ENCODE measurements at regions not wholly inside any gene's neighbourhood (a gene's known extent, or its start where the extent isn't known, plus 50 kb on each side); places are given as distances from the start of the nearest gene placed in this dataset.

DNA sequence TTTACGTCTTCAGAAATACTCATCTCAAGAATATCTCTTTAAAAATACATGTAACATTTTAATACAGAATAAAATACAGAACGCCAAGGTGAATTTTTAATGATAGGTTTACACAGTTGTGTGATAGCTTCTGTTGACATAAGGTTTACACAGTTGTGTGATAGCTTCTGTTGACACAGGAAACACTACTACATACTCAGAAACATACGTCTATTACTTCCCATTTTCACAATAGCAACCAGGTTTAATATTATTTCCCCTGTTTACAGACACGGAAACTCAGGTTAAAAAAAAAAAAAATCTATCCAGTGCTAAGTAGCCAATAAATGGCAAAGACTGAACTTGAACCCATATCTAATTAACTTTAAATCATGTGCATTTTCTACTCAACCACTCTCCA lies 571.2 kb downstream of the LIG4 start:
- Histone ChIP-seq H3K9me3 (no peaks in the 10 kb centered on the region), H3K27me3 (ENCODE audit: low read depth) (no peaks in the 10 kb centered on the region), H3K36me3 (no peaks in the 10 kb centered on the region), H3K4me3 (no peak overlapping the region), H3K4me1 (no peaks in the 10 kb centered on the region), H3K27ac (no peak overlapping the region)
- ATAC-seq (no peak), DNase-seq (no peak)
- TF ChIP-seq, protein P1, sequence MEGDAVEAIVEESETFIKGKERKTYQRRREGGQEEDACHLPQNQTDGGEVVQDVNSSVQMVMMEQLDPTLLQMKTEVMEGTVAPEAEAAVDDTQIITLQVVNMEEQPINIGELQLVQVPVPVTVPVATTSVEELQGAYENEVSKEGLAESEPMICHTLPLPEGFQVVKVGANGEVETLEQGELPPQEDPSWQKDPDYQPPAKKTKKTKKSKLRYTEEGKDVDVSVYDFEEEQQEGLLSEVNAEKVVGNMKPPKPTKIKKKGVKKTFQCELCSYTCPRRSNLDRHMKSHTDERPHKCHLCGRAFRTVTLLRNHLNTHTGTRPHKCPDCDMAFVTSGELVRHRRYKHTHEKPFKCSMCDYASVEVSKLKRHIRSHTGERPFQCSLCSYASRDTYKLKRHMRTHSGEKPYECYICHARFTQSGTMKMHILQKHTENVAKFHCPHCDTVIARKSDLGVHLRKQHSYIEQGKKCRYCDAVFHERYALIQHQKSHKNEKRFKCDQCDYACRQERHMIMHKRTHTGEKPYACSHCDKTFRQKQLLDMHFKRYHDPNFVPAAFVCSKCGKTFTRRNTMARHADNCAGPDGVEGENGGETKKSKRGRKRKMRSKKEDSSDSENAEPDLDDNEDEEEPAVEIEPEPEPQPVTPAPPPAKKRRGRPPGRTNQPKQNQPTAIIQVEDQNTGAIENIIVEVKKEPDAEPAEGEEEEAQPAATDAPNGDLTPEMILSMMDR (IDR thresholded peaks at IDR 0.05): no peak
- intact Hi-C loops (cut with DNase I): no loop called here

DNA sequence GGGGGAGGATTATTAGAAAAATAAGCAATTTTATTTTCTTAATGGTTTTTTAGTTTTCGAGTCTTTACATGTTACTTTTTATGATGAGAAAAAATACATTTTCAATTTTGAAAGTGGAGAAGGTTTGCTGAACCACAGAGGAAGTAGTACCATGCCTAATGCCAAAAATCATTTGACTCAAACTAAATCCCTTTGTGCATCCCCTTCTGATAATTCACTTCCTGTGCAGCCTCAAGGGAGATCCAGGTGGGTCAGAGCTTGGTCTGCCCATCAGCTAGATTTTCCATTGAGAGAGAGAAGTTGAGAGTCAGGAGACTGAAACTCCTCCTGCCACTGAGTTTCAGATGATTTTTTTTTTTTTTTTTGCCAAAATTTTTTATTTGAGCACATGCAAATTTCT lies 571.7 kb downstream of the LIG4 start:
- intact Hi-C loops (cut with DNase I): no loop called here
- ATAC-seq (no peak), DNase-seq (no peak)
- Histone ChIP-seq H3K9me3 (no peaks in the 10 kb centered on the region), H3K27me3 (ENCODE audit: low read depth) (no peaks in the 10 kb centered on the region), H3K4me3 (no peak overlapping the region), H3K4me1 (no peaks in the 10 kb centered on the region), H3K36me3 (no peaks in the 10 kb centered on the region), H3K27ac (no peak overlapping the region)
- TF ChIP-seq, protein P1 (IDR thresholded peaks at IDR 0.05): no peak

DNA sequence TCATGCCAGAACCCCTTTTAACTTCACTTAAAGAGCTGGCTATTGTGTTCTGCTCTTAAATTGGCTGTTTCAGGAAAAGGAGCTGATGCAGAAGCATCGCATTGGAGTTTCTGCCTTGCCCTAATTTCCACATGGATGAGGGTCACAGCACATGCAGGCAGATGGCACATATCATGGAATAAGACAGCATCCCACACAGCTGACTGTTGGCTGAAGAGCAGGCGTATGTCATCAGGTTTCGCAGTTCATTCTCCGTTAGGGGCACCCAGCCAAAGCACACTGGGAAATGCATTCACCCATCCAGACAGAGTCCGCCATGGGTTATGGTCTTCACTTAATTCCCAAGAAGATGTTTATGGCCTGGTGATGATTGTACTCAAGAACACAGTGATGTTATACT lies 572.5 kb downstream of the LIG4 start:
- DNase-seq (no peak), ATAC-seq (no peak)
- no peaks in the 10 kb centered on the region for H3K9me3 ChIP-seq
- no peaks in the 10 kb centered on the region for H3K27me3 ChIP-seq (ENCODE audit: low read depth)
- no peak overlapping the region for H3K4me3 ChIP-seq
- H3K4me1 ChIP-seq: no peaks in the 10 kb centered on the region
- H3K36me3 ChIP-seq: no peaks in the 10 kb centered on the region
- H3K27ac ChIP-seq: no peak overlapping the region
- intact Hi-C loops (cut with DNase I): no loop called here
- TF ChIP-seq, protein P1 (IDR thresholded peaks at IDR 0.05): no peak

DNA sequence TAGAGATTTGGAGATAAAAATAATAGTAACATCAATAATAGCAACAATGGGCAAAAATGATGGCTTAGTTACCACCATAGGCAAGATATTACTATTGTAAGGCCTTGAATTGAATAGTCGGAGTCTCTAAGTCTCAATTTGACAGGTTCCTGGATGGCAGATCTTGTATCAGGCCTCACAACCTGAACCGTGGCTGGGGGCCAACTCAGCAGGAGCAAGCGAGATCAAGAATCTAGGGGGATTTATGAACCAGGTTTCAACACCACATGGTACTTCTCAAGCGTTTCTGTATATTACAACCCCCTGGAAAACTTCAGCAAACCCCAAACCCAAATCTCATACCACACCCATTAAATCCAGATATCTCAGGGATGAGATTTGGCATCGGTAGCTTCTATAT lies 573.8 kb downstream of the LIG4 start:
- DNase-seq (no peak), ATAC-seq (no peak)
- Histone ChIP-seq H3K4me1 (no peaks in the 10 kb centered on the region), H3K27me3 (ENCODE audit: low read depth) (no peaks in the 10 kb centered on the region), H3K4me3 (no peak overlapping the region), H3K9me3 (no peaks in the 10 kb centered on the region), H3K27ac (no peak overlapping the region), H3K36me3 (no peaks in the 10 kb centered on the region)
- TF ChIP-seq, protein P1 (IDR thresholded peaks at IDR 0.05): no peak
- intact Hi-C loops (cut with DNase I): no loop called here

DNA sequence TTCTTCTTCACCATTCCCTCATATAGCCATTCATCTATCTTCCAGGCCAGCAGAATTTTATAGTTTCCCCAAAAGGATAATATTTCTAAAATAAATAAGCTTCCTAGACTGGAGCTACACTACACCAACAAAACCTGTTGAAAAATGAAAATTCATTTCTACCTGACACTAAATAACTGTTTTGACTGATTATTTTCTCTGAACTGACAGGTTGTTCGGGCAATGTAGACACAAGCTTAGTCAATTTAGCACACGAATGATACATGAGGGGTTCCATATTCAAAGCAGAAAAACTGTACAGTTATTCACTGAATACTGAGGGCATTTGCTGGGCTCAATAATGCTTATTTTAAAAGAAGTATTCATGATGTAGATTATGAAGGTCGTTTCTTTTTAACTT lies 589.7 kb downstream of the LIG4 start:
- intact Hi-C loops (cut with DNase I): no loop called here
- Histone ChIP-seq H3K27me3 (ENCODE audit: low read depth) (no peaks in the 10 kb centered on the region), H3K27ac (no peak overlapping the region), H3K4me3 (no peak overlapping the region), H3K4me1 (no peaks in the 10 kb centered on the region), H3K9me3 (no peaks in the 10 kb centered on the region), H3K36me3 (no peaks in the 10 kb centered on the region)
- no peak for ATAC-seq
- DNase-seq: no peak
- TF ChIP-seq, protein P1 (IDR thresholded peaks at IDR 0.05): no peak

DNA sequence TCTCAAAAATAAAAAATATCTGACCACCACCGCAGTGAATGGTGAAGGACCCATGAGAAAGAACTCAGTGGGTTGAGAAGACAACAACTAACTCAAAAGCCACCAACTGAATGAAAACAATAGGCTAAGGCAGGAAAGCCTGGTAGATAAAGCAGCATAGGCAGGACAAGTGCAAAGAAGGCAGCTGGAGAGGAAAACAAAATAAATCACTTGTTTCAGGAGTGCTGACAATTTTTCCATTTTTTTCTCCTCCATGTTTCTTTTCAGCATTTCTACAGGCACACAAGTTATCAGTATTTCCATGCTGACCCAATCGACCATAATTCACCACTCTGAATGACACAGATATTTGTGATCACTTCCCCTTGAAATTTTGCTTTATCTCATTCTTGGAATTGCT lies 597.8 kb downstream of the LIG4 start:
- ATAC-seq (no peak), DNase-seq (no peak)
- Histone ChIP-seq H3K4me3 (no peak overlapping the region), H3K27me3 (ENCODE audit: low read depth) (no peaks in the 10 kb centered on the region), H3K36me3 (no peaks in the 10 kb centered on the region), H3K27ac (no peak overlapping the region), H3K9me3 (no peaks in the 10 kb centered on the region), H3K4me1 (no peaks in the 10 kb centered on the region)
- TF ChIP-seq, protein P1 (IDR thresholded peaks at IDR 0.05): no peak
- intact Hi-C loops (cut with DNase I): no loop called here

All from lower lobe of right lung (tissue), 2 donors.